ENCODE measurements at regions not wholly inside any gene's neighbourhood (a gene's known extent, or its start where the extent isn't known, plus 50 kb on each side); places are given as distances from the start of the nearest gene placed in this dataset.

GRCh38 chr4:153067376-153067775 lies 131.3 kb downstream of the FHDC1 start:
- TF ChIP-seq, protein P1, sequence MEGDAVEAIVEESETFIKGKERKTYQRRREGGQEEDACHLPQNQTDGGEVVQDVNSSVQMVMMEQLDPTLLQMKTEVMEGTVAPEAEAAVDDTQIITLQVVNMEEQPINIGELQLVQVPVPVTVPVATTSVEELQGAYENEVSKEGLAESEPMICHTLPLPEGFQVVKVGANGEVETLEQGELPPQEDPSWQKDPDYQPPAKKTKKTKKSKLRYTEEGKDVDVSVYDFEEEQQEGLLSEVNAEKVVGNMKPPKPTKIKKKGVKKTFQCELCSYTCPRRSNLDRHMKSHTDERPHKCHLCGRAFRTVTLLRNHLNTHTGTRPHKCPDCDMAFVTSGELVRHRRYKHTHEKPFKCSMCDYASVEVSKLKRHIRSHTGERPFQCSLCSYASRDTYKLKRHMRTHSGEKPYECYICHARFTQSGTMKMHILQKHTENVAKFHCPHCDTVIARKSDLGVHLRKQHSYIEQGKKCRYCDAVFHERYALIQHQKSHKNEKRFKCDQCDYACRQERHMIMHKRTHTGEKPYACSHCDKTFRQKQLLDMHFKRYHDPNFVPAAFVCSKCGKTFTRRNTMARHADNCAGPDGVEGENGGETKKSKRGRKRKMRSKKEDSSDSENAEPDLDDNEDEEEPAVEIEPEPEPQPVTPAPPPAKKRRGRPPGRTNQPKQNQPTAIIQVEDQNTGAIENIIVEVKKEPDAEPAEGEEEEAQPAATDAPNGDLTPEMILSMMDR (IDR thresholded peaks at IDR 0.05) = no peak
- TF ChIP-seq POLR2A (IDR thresholded peaks at IDR 0.05) = no peak

Data from thyroid gland (tissue), 4 donors.